ENCODE measurements at regions not wholly inside any gene's neighbourhood (a gene's known extent, or its start where the extent isn't known, plus 50 kb on each side); places are given as distances from the start of the nearest gene placed in this dataset.

DNA sequence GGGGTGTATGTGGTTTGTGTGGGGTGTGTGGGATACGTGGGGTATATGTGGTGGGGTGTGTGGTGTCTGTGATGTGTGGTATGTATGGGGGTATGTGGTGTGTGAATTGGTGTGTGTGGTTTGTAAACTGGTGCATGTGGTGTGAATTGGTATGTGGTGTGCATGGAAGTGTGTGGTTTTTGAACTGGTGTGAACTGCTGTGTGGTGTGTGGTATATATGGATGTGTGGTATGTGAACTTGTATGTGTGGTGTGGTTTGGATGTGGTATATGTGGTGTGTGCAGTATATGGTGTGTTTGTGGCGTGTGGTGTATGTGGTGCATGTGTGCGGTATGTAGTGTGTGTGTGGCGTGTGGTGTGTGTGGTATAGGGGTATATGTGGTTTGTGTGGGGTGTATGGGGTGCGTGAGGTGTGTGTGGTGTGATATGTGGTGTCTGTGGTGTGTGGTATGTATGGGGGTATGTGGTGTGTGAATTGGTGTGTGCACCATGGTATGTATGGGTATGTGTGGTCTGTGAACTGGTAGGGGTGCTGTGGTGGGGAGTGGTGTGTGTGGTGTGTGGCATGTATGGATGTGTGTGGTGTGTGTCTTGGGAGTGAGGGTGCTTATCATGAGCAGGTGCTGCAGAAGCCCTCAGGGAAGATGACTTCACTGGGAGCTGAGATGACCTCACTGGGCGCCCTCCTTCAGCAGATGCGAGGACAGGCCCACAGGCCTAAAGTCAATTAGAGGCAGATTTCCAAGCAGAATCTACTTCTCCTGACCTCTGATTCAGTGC, 209.6 kb upstream of the TNP1 start:
- TF ChIP-seq, protein P1, sequence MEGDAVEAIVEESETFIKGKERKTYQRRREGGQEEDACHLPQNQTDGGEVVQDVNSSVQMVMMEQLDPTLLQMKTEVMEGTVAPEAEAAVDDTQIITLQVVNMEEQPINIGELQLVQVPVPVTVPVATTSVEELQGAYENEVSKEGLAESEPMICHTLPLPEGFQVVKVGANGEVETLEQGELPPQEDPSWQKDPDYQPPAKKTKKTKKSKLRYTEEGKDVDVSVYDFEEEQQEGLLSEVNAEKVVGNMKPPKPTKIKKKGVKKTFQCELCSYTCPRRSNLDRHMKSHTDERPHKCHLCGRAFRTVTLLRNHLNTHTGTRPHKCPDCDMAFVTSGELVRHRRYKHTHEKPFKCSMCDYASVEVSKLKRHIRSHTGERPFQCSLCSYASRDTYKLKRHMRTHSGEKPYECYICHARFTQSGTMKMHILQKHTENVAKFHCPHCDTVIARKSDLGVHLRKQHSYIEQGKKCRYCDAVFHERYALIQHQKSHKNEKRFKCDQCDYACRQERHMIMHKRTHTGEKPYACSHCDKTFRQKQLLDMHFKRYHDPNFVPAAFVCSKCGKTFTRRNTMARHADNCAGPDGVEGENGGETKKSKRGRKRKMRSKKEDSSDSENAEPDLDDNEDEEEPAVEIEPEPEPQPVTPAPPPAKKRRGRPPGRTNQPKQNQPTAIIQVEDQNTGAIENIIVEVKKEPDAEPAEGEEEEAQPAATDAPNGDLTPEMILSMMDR (IDR thresholded peaks at IDR 0.05; ENCODE audit: low read depth, low read length), result no peak
- H3K27ac ChIP-seq, result no peak overlapping the region
- H3K36me3 ChIP-seq, result no peaks in the 10 kb centered on the region
- no peaks in the 10 kb centered on the region for H3K27me3 ChIP-seq (ENCODE audit: insufficient read depth, low read depth, severe bottlenecking)
- no peak overlapping the region for H3K4me3 ChIP-seq (ENCODE audit: low read depth, low read length)
- peaks cover 5% of the 10 kb centered on the region for H3K9me3 ChIP-seq (ENCODE audit: severe bottlenecking)
- DNase-seq, result no peak

DNA sequence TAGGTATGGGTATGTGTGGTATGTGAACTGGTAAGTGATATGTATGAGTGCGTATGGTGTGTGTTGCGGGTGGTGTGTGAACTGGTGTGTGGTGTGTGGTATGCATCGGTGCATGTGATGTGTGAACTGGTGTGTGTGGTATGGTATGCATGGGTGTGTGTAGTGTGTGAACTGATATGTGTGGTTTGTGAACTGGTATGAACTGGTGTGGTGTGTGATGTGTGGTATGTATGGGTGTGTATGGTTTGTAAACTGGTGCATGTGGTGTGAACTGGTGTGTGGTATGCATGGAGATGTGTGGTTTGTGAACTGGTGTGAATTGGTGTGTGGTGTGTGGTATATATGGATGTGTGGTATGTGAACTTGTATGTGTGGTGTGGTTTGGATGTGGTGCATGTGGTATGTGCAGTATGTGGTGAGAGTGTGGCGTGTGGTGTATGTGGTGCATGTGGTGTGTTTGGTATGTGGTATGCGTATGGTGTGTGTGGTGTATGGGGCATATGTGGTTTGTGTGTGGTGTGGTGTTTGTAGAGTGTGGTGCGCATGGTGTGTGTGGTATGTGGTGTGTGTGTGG, 208.9 kb upstream of the TNP1 start:
- H3K27me3 ChIP-seq (ENCODE audit: insufficient read depth, low read depth, severe bottlenecking), result no peaks in the 10 kb centered on the region
- no peak overlapping the region for H3K4me3 ChIP-seq (ENCODE audit: low read depth, low read length)
- TF ChIP-seq, protein P1 (IDR thresholded peaks at IDR 0.05; ENCODE audit: low read depth, low read length), result no peak
- DNase-seq, result no peak
- H3K36me3 ChIP-seq, result no peaks in the 10 kb centered on the region
- no peak overlapping the region for H3K27ac ChIP-seq
- peaks cover 5% of the 10 kb centered on the region for H3K9me3 ChIP-seq (ENCODE audit: severe bottlenecking)

DNA sequence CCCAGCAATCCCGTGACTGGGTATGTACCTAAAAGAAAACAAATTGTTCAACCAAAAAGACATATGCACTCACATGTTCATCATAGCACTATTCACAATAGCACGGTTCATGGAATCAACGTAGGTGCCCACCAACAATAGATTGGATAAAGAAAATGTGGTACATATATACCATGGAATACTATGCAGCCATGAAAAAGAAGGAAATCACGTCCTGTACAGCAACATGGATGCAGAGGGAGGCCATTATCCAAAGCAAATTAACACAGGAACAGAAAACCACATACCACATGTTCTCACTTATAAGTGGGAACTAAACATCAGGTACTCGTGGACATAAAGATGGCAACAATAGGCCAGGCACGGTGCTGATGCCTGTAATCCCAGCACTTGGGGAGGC, 207.9 kb upstream of the TNP1 start:
- Histone ChIP-seq H3K4me3 (ENCODE audit: low read depth, low read length) (no peak overlapping the region), H3K36me3 (no peaks in the 10 kb centered on the region), H3K27me3 (ENCODE audit: insufficient read depth, low read depth, severe bottlenecking) (no peaks in the 10 kb centered on the region), H3K27ac (no peak overlapping the region), H3K9me3 (ENCODE audit: severe bottlenecking) (peaks cover 5% of the 10 kb centered on the region)
- TF ChIP-seq, protein P1 (IDR thresholded peaks at IDR 0.05; ENCODE audit: low read depth, low read length), result no peak
- DNase-seq, result no peak

DNA sequence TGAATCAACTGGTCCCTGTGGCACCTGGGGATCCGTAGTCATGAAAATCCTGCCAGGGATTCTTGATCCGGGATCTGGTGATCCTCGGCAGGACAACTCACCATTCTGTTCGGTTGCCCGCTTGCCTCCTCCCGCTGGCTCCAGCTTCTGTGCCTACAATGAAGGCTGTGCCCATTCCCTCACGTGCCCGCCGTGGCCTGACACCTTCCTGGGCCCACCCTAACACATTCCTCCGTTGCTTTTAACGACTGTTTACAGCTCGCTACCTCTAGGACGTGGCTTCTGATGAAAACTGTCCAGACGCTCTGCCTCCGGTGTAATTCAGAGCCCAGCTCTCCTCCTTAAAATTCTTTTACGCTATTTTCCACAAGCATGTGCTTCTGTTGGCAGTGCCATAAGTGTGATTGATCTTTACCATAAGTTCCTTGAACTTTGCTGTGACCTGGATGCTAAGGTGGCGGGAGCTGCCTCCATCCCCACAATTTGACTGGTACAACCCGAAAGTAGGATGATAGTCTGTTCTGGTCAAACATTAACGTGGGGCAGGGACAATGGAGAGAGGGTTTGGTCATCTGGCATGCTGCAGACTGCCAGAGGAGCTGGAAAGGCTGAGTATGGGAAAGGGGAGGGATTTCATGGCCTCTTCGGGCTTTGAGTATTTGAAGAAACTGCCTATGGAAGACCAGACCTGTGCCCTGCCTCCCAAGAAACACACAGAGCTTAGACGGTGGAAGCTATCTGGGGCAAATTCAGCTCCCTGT, 206.8 kb upstream of the TNP1 start:
- TF ChIP-seq, protein P1 (IDR thresholded peaks at IDR 0.05; ENCODE audit: low read depth, low read length), result no peak
- Histone ChIP-seq H3K27me3 (ENCODE audit: insufficient read depth, low read depth, severe bottlenecking) (no peaks in the 10 kb centered on the region), H3K4me3 (ENCODE audit: low read depth, low read length) (no peak overlapping the region), H3K36me3 (no peaks in the 10 kb centered on the region), H3K9me3 (ENCODE audit: severe bottlenecking) (peaks cover 5% of the 10 kb centered on the region), H3K27ac (no peak overlapping the region)
- no peak for DNase-seq

DNA sequence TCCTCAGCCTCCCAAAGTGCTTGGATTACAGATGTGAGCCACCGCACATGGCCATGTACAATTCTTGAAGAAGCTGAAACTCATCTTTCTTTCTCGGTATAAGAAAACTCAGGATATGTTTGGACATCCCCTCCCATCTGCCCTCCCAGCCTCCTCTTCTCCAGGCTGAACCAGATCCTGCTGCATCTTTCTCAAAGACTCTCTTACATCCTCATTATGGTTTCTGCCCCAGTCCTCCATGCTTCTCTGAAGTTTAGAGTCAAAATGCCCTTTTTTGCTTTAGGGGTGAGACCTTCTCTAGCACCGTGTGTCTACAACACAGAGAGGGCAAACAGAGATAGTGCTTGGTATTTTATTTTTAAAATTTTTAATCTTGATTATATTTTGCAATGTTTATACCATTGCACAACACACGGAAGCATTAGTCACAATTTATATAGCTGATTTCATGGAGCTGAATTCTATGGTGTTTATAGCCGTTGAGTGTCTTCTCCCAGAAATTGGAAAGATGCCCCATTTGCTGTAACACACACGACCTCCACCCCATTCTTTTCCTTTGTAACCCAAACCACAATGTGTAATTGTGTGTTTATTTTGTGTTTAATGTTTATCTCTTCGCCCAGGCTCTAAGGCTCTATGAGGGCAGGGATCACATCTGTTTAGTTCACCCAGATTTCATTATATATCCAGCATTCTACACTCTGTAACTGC, 206.0 kb upstream of the TNP1 start:
- DNase-seq, result no peak
- no peaks in the 10 kb centered on the region for H3K27me3 ChIP-seq (ENCODE audit: insufficient read depth, low read depth, severe bottlenecking)
- no peak overlapping the region for H3K27ac ChIP-seq
- no peaks in the 10 kb centered on the region for H3K36me3 ChIP-seq
- TF ChIP-seq, protein P1 (IDR thresholded peaks at IDR 0.05; ENCODE audit: low read depth, low read length), result no peak
- H3K4me3 ChIP-seq (ENCODE audit: low read depth, low read length), result no peak overlapping the region
- H3K9me3 ChIP-seq (ENCODE audit: severe bottlenecking), result peaks cover 5% of the 10 kb centered on the region

Data from WERI-Rb-1 (cell line).